Lung (tissue), 11 donors: ENCODE measurements at regions not wholly inside any gene's neighbourhood (a gene's known extent, or its start where the extent isn't known, plus 50 kb on each side); places are given as distances from the start of the nearest gene placed in this dataset.

Source experiments
- ATAC-seq: fragments of 200-7000 bp; cut with Tn5 transposase; one replicate; pipeline ENCODE4 v1.9.1; 2020; ENCODE audit warnings: moderate number of reproducible peaks; ENCODE audit not compliant: insufficient read depth, low FRiP score
- DNase-seq, 3 donors: peaks; one replicate each; pipeline ENCODE4 v3.0.0-alpha.2; 2013 to 2017
- H3K27ac ChIP-seq, 2 donors: one replicate each; pipeline ENCODE4 v1.5.1; 2013; ENCODE audit warnings: mild to moderate bottlenecking in 2 of 2, moderate library complexity in 2 of 2, control low read depth in 1 of 2, inconsistent platforms in 1 of 2, low read depth in 1 of 2, low read length in 1 of 2
- H3K27me3 ChIP-seq, 3 donors: one replicate each; pipeline ENCODE4 v1.5.1; 2013; ENCODE audit warnings: low read length in 2 of 3; ENCODE audit not compliant: control insufficient read depth in 3 of 3, insufficient read depth in 3 of 3
- H3K36me3 ChIP-seq, 4 donors: one replicate each; pipeline ENCODE4 v1.5.1; 2013; ENCODE audit warnings: low read length in 4 of 4, mild to moderate bottlenecking in 1 of 4, moderate library complexity in 1 of 4; ENCODE audit not compliant: control insufficient read depth in 4 of 4, insufficient read depth in 4 of 4
- H3K4me1 ChIP-seq, 5 donors: one replicate each; pipeline ENCODE4 v1.5.1; 2013; ENCODE audit warnings: low read length in 5 of 5, mild to moderate bottlenecking in 2 of 5, moderate library complexity in 1 of 5; ENCODE audit not compliant: control insufficient read depth in 5 of 5, insufficient read depth in 5 of 5
- H3K4me3 ChIP-seq: one replicate; pipeline ENCODE4 v1.5.1; 2013; ENCODE audit warnings: mild to moderate bottlenecking, control low read depth, moderate library complexity
- H3K9ac ChIP-seq, 2 donors: one replicate each; pipeline ENCODE4 v1.5.1; 2013; ENCODE audit warnings: low read length in 2 of 2, control low read depth in 1 of 2; ENCODE audit not compliant: insufficient read depth in 1 of 2
- H3K9me3 ChIP-seq, 4 donors: one replicate each; pipeline ENCODE4 v1.5.1; 2013; ENCODE audit warnings: low read length in 3 of 4, mild to moderate bottlenecking in 1 of 4, moderate library complexity in 1 of 4; ENCODE audit not compliant: control insufficient read depth in 4 of 4, insufficient read depth in 3 of 4
- CTCF ChIP-seq: IDR thresholded peaks from 2 replicates; pipeline ENCODE4 v1.5.1; 2012; ENCODE audit warnings: mild to moderate bottlenecking; ENCODE audit errors: control extremely low read depth, extremely low read depth
- WGBS, 2 donors: extraction: QIAGEN DNeasy Blood & Tissue Kit; methylation state at CpG; one replicate each; pipeline ENCODE4 v1.1.7; 2013; 5-methylcytosine and 5-hydroxymethylcytosine counted together
- donor health status: control.
- donor health status: control.
- donor health status: Bipolar disorder and iron deficiency.
- donor health status: healthy.
- donor health status: DM: yes; HTN: yes; CAD: no.

DNA sequence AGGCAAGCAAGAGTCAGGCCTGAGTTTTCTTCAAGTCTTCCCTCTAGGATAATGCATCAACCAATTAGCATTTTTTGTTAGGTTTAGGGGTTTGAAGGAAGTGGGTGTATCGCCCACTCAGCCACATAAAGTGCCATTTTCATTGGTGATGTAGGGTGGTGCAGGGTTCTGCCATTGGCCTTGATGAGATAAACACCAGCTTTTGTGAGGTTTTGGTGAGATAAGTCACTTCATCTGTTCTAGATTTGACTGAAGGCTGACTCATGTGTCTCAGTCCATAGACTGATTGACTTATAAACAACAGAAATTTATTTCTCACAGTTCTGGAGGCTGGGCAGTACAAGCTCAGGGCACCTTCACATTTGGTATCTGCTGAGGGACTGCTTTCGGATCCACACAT, 84.5 kb upstream of the C3orf80 start:
- H3K9ac ChIP-seq, result no peak overlapping the region
- H3K4me1 ChIP-seq, result no peaks in the 10 kb centered on the region
- H3K36me3 ChIP-seq, result no peaks in the 10 kb centered on the region
- WGBS, 2 donors, result 86 to 94% methylated on average over 2 of the region's 2 CpGs
- H3K4me3 ChIP-seq, result no peak overlapping the region
- DNase-seq (no peak), ATAC-seq (no peak)
- H3K9me3 ChIP-seq, result peaks cover 0 to 4% (median 0%) of the 10 kb centered on the region in 4 donors
- no peak for TF ChIP-seq CTCF
- no peak overlapping the region for H3K27ac ChIP-seq
- no peaks in the 10 kb centered on the region for H3K27me3 ChIP-seq

DNA sequence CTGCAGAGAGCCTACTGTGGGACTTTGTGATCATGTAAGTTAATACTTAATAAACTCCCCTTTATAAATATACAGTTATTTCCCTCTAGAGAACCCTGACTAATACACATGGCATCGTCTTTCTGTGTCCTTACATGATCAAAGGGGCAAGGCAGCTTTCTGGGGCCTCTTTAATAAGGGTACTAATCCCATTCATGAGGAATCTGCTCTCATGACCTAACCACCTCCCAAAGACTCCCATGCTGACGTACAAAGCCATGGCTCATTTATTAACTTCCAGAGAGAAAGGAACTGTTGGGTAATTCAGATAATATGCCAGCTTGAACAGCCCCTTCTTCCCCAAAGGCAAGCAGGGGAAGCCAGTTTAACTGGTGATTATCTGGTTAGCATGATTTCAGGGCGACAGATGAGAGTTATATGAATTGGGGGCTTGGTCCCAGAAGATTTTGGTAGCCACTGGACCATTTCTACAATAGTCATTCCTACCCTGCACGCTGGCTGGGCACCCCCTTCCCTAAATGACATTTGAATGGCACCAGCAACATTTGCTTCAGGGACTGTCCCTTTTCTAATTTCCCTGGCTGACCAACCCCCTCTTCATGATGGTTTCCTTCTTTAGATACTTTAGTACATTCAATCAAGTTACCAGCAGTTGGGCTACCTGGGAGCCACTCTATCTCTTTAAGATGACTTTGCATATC, 83.6 kb upstream of the C3orf80 start:
- 70% methylated on average over 4 of the region's 4 CpGs for WGBS, 2 donors
- H3K27ac ChIP-seq, result no peak overlapping the region
- no peak overlapping the region for H3K4me3 ChIP-seq
- ATAC-seq (no peak), DNase-seq (peak in 1 of 3 donors; percentile 32)
- no peaks in the 10 kb centered on the region for H3K27me3 ChIP-seq
- H3K4me1 ChIP-seq, result no peaks in the 10 kb centered on the region
- H3K36me3 ChIP-seq, result no peaks in the 10 kb centered on the region
- H3K9ac ChIP-seq, result no peak overlapping the region
- no peak for TF ChIP-seq CTCF
- H3K9me3 ChIP-seq, result peaks cover 0 to 4% (median 0%) of the 10 kb centered on the region in 4 donors

GRCh38 chr3:160143482-160143881, 81.7 kb upstream of the C3orf80 start:
- H3K4me3 ChIP-seq, result no peak overlapping the region
- H3K9ac ChIP-seq, result no peak overlapping the region
- TF ChIP-seq CTCF, result no peak
- no peak overlapping the region for H3K27ac ChIP-seq
- ATAC-seq (no peak), DNase-seq (no peak)
- peaks cover 0 to 4% (median 0%) of the 10 kb centered on the region in 4 donors for H3K9me3 ChIP-seq
- H3K27me3 ChIP-seq, result no peaks in the 10 kb centered on the region
- 95% methylated on average over 2 of the region's 2 CpGs for WGBS, 2 donors
- no peaks in the 10 kb centered on the region for H3K36me3 ChIP-seq
- H3K4me1 ChIP-seq, result no peaks in the 10 kb centered on the region

- DNase-seq (no peak), ATAC-seq (no peak)
- no peaks in the 10 kb centered on the region for H3K27me3 ChIP-seq
- no peak for TF ChIP-seq CTCF
- WGBS, 2 donors, result 92 to 98% methylated on average over 3 of the region's 3 CpGs
- no peak overlapping the region for H3K27ac ChIP-seq
- H3K9me3 ChIP-seq, result no peaks in the 10 kb centered on the region
- H3K4me3 ChIP-seq, result no peak overlapping the region
- no peak overlapping the region for H3K9ac ChIP-seq
- H3K4me1 ChIP-seq, result no peaks in the 10 kb centered on the region
- H3K36me3 ChIP-seq, result no peaks in the 10 kb centered on the region
Observed at GRCh38 chr3:160150066-160150465, 75.2 kb upstream of the C3orf80 start.
